Aorta (tissue), 5 donors: ENCODE measurements at regions not wholly inside any gene's neighbourhood (a gene's known extent, or its start where the extent isn't known, plus 50 kb on each side); places are given as distances from the start of the nearest gene placed in this dataset.
A peak's percentile ranks its signal among the peaks of the same experiment; 100 is the strongest.

Experiments used
- ATAC-seq: fragments of 200-7000 bp; cut with Tn5 transposase; one replicate; pipeline ENCODE4 v1.9.1; 2022; ENCODE audit warnings: moderate library complexity; ENCODE audit not compliant: low FRiP score
- DNase-seq, 2 donors: peaks; one replicate each; pipeline ENCODE4 v3.0.0-alpha.2; 2020
- H3K27ac ChIP-seq, 2 donors: one replicate each; pipeline ENCODE4 v1.5.1; 2013; ENCODE audit warnings: low read length in 2 of 2, mild to moderate bottlenecking in 2 of 2, moderate library complexity in 2 of 2, control low read depth in 1 of 2, inconsistent platforms in 1 of 2, low read depth in 1 of 2
- H3K27me3 ChIP-seq, 2 donors: one replicate each; pipeline ENCODE4 v1.6.1; 2013; ENCODE audit warnings: control low read depth in 1 of 2, low read length in 1 of 2, mild to moderate bottlenecking in 1 of 2, moderate library complexity in 1 of 2; ENCODE audit not compliant: insufficient read depth in 2 of 2, control insufficient read depth in 1 of 2
- H3K36me3 ChIP-seq, 2 donors: one replicate each; pipeline ENCODE4 v1.6.1; 2013; ENCODE audit warnings: control low read depth in 1 of 2, low read length in 1 of 2, mild to moderate bottlenecking in 1 of 2; ENCODE audit not compliant: insufficient read depth in 2 of 2, control insufficient read depth in 1 of 2
- H3K4me1 ChIP-seq, 2 donors: one replicate each; pipeline ENCODE4 v1.6.1; 2013; ENCODE audit warnings: low read length in 2 of 2, control low read depth in 1 of 2, mild to moderate bottlenecking in 1 of 2, moderate library complexity in 1 of 2; ENCODE audit not compliant: insufficient read depth in 2 of 2, control insufficient read depth in 1 of 2
- H3K4me3 ChIP-seq, 2 donors: one replicate each; pipeline ENCODE4 v1.5.1; 2013; ENCODE audit warnings: low read length in 2 of 2, control low read depth in 1 of 2, mild to moderate bottlenecking in 1 of 2
- H3K9me3 ChIP-seq: one replicate; pipeline ENCODE4 v1.6.1; 2013; ENCODE audit warnings: mild to moderate bottlenecking, low read length; ENCODE audit not compliant: control insufficient read depth
- WGBS, 2 donors: extraction: QIAGEN DNeasy Blood & Tissue Kit; methylation state at CpG; one replicate each; pipeline ENCODE4 v1.1.7; 2013; 5-methylcytosine and 5-hydroxymethylcytosine counted together
- intact Hi-C, 2 donors: fragments of 100-400 bp; cut with DNase I; formaldehyde crosslinking; loops; one replicate each; pipeline versions ENCODE4 v1.14.2 to v1.15.0; 2022
- donor health status: healthy with polysubstance abuse.
- donor health status: Bipolar disorder and iron deficiency.
- donor health status: DM: no; HTN: no; CAD: no.
- donor health status: DM: no; HTN: no; CAD: no.
- donor health status: DM: yes; HTN: yes; CAD: no.

DNA sequence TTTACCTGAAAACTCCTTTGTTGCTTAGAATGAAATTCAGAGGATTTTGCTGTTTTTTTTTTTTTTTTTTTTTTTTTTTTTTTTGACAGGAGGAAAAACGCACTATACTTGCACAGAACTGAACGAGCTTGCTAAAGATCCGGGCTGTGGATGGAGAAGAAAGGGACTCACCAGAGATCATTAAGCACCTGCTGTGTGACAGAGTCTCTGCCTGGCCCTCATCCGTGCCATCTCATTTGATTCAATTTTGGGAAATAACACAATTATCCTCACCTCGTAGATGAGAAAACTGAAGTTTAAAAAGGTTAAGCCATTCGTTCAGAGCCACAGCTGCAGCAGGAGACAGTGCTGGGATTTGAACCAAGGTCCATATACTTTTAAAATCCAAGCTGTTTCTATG lies 775.4 kb upstream of the ID2 start:
- H3K4me3 ChIP-seq, result no peak overlapping the region
- peaks cover 0 to 2% of the 10 kb centered on the region in 2 donors for H3K27me3 ChIP-seq
- H3K4me1 ChIP-seq, result no peaks in the 10 kb centered on the region
- no peaks in the 10 kb centered on the region for H3K9me3 ChIP-seq
- DNase-seq (no peak), ATAC-seq (no peak)
- no peaks in the 10 kb centered on the region for H3K36me3 ChIP-seq
- WGBS, 2 donors, result 89 to 94% methylated on average over 6 of the region's 6 CpGs
- no peak overlapping the region for H3K27ac ChIP-seq
- intact Hi-C loops, result no loop called here

DNA sequence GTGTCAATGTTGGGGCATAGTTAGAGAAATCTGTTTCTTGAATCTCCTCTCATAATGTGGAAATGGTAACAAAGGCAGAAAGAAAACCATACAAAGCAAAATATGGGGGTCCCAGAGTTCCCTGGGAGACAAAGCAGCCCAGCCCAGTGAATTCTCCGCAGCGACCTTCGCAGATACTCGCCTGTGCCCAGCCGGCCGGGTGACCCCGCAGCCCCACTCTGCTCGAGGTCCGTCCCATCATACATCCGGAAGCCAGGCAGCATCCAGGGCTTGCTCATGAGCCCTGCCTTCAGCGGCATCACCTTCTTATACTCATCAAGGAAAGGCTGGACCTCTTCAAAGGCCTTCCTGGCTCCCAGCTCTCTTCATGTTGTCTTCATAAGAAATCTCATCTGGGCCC lies 774.8 kb upstream of the ID2 start:
- no peak overlapping the region for H3K4me3 ChIP-seq
- H3K27me3 ChIP-seq, result peaks cover 0 to 2% of the 10 kb centered on the region in 2 donors
- H3K9me3 ChIP-seq, result no peaks in the 10 kb centered on the region
- ATAC-seq (no peak), DNase-seq (no peak)
- no peaks in the 10 kb centered on the region for H3K4me1 ChIP-seq
- H3K27ac ChIP-seq, result no peak overlapping the region
- intact Hi-C loops, result no loop called here
- no peaks in the 10 kb centered on the region for H3K36me3 ChIP-seq
- WGBS, 2 donors, result 95 to 97% methylated on average over 11 of the region's 11 CpGs

DNA sequence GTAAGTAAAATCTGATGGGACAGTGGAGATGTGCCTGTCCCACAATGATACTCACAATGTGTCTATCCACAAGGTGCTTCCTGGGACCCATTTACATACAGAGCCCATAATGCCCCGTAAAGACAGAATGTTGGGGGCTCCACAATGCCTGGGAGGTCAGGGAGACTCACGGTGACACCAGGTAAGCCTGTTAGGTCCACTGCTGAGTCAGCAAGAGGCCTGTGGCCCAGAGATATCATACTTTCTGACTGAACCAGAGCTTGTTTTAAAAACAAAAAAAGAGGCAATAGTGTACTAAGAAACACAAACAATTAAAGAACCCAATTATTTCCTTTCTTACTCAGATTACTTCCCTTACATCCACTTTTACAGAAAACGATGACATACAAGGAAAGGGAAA lies 771.1 kb upstream of the ID2 start:
- Histone ChIP-seq H3K9me3 (no peaks in the 10 kb centered on the region), H3K27ac (no peak overlapping the region), H3K27me3 (no peaks in the 10 kb centered on the region), H3K4me3 (no peak overlapping the region), H3K36me3 (no peaks in the 10 kb centered on the region), H3K4me1 (no peaks in the 10 kb centered on the region)
- no peak for ATAC-seq
- WGBS, 2 donors, result 95 to 98% methylated on average over 3 of the region's 3 CpGs
- intact Hi-C loops, result no loop called here
- no peak for DNase-seq

DNA sequence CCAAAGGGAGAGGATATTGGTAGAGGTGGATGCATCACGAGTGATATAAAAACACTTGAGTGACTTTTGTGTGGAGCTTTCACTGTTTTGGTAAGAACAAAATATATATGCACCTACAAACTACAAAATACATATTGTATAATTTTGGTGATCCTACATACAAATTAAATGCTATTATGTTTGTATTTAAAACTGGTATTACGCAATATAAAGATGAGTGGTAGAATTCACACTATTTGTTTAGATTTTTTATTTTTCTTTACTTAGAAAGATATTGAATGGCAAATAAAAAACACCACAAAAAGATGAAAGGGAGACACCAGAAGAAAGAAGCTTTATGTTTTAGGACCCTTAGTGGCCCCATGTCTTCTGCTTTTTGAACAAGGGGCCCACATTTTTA lies 770.7 kb upstream of the ID2 start:
- Histone ChIP-seq H3K27ac (no peak overlapping the region), H3K27me3 (no peaks in the 10 kb centered on the region), H3K4me3 (no peak overlapping the region), H3K9me3 (no peaks in the 10 kb centered on the region), H3K36me3 (no peaks in the 10 kb centered on the region), H3K4me1 (no peaks in the 10 kb centered on the region)
- no peak for ATAC-seq
- 98 to 100% methylated on average over 2 of the region's 2 CpGs for WGBS, 2 donors
- intact Hi-C loops, result no loop called here
- no peak for DNase-seq

DNA sequence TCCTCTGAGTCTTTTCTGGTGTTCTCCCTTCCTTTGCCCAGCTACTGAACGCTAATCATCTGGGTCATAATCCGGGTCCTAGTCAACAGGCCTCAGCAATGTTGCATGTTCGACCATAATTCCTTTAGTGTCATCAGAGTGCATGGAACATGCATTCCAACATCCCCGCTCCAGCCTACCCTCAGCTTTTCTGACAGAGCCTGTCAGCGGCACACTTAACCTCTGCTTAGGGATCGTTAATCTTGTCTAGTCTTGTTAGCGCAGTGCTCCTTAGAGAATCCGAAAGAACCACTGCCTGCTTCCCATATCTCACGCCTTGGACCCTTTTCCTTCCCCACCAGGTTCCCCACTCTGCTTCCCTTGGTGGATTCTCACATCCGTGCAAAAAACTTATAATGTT lies 767.9 kb upstream of the ID2 start:
- no peaks in the 10 kb centered on the region for H3K27me3 ChIP-seq
- H3K4me1 ChIP-seq, result no peaks in the 10 kb centered on the region
- H3K9me3 ChIP-seq, result no peaks in the 10 kb centered on the region
- H3K4me3 ChIP-seq, result no peak overlapping the region
- H3K27ac ChIP-seq, result no peak overlapping the region
- intact Hi-C loops, result no loop called here
- DNase-seq (no peak), ATAC-seq (no peak)
- WGBS, 2 donors, result 86% methylated on average over 10 of the region's 10 CpGs
- H3K36me3 ChIP-seq, result no peaks in the 10 kb centered on the region

DNA sequence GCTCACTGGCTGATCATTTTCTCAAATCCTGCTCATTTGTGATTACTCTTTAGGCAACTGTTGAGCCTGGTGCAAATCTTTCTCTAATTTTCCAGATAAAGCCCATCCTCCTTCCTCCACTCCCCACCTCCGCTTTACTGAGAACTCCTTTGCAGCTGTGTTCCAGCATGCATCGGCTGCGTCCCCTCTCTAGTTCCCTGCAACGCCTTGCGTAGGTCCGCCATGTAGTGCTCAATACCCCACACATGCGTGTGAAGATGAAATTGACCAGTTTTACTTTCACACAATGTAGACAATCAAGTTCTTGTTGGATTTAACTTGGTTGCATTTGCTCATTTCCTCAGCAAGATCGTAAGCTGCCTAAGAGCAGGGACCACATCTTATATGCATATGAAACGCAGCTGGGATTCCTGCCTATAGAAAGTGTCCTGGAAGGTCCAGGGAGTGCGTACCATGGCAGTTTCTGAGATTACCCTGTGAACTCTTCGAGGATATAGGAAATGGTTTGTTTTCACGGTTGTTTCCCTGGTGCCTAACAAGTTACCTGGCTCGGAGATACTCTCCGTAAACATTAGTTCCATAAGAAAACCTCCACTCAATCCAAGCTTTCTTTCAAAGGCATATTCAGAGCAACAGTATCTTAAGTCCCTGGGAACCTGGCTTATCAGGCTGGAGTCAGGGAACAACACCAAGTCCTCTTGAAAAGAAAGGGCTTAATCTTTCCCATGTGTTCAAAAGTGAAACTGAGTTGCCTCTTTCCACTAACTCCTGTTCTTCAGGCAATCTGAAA lies 766.4 kb upstream of the ID2 start:
- Histone ChIP-seq H3K9me3 (no peaks in the 10 kb centered on the region), H3K36me3 (no peaks in the 10 kb centered on the region), H3K27ac (no peak overlapping the region), H3K4me1 (no peaks in the 10 kb centered on the region), H3K27me3 (no peaks in the 10 kb centered on the region), H3K4me3 (peak overlapping the region in 1 of 2 donors; percentile 4)
- ATAC-seq (no peak), DNase-seq (no peak)
- intact Hi-C loops, result no loop called here
- whole genome bisulfite sequencing, 2 donors, result 72 to 73% methylated on average over 14 of the region's 14 CpGs

DNA sequence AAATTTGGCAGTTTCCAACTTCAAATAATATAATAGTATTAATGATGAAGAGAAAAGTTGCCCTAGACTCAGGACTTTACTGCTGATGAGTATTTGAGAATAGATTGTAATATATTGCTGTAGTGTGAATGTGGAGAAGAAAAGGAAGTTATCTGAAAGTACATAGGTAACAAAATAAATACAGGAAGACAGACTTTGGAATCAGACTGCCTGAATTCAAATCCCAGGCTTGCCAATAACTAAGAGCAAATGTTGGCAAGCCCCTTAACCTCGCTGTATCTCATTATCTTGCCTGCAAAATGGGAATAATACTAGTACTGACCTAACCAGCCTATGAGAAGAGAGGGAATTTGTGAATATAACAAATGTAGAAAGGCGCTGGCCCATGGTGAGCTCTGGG lies 765.2 kb upstream of the ID2 start:
- Histone ChIP-seq H3K9me3 (no peaks in the 10 kb centered on the region), H3K27me3 (no peaks in the 10 kb centered on the region), H3K36me3 (no peaks in the 10 kb centered on the region), H3K4me3 (no peak overlapping the region), H3K27ac (no peak overlapping the region), H3K4me1 (no peaks in the 10 kb centered on the region)
- DNase-seq (no peak), ATAC-seq (no peak)
- intact Hi-C loops, result no loop called here
- 96 to 100% methylated on average over 2 of the region's 2 CpGs for WGBS, 2 donors

DNA sequence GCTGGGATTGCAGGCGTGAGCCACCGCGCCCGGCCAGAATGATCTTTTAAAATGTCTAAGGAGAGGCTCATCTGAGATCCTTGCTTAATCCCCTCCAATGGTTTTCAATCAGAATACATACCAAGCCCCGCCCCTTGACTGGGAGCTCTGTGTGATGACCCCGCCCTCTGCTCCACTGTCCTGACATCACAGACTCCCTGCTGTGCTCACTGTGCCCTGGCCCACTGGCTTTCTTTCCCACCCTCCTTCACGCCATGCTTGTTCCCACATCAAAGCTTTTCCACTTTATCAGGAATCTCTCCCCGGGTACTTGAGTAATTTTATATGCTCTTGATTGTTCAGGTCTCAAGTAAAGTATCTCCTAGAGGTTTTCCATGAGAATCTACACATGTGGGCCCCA lies 762.3 kb upstream of the ID2 start:
- Histone ChIP-seq H3K36me3 (no peaks in the 10 kb centered on the region), H3K27ac (no peak overlapping the region), H3K9me3 (no peaks in the 10 kb centered on the region), H3K4me3 (no peak overlapping the region), H3K4me1 (no peaks in the 10 kb centered on the region), H3K27me3 (no peaks in the 10 kb centered on the region)
- intact Hi-C loops, result no loop called here
- ATAC-seq, result no peak
- WGBS, 2 donors, result 97 to 99% methylated on average over 8 of the region's 8 CpGs
- no peak for DNase-seq

DNA sequence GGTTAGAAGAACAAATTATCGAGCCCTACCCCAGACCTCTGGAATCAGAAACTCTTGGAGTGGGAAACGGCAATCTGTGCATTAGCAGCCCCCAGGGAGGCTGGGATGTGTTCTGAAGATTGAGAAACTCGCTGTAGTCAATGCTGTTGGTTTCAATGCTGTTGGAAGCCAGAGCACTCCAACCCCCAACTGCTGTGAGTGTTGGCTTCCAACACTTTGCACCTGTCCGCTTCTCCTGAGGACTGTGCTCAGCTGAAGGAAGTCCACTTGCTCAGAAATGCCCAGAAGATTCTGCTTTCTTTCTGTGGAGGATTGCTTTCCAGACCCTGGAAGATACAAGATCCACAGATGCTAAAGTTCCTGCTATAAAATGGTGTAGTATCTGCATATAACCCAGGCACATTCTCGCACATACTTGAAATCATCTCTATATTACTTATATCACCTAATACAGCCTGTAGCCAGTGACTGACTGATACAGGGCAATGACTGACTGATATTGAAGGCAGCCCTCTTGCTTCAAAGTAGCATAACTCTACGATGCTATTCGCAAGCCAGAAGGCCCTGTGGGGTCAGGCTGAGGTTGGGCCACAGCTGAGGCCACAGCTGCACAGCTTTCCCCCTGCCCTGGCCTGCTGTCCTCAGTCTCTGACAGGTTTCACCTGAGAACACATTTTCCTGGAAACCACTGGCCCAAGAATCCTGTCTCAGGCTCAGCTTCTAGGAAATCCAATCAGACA lies 757.7 kb upstream of the ID2 start:
- DNase-seq, result no peak
- WGBS, 2 donors, result 78 to 84% methylated on average over 7 of the region's 7 CpGs
- ATAC-seq, result no peak

More for the DNA sequence above, 757.7 kb upstream of the ID2 start:
- no peak overlapping the region for H3K4me3 ChIP-seq
- H3K9me3 ChIP-seq, result no peaks in the 10 kb centered on the region
- H3K27ac ChIP-seq, result no peak overlapping the region
- H3K36me3 ChIP-seq, result no peaks in the 10 kb centered on the region
- intact Hi-C loops, result no loop called here
- no peaks in the 10 kb centered on the region for H3K27me3 ChIP-seq
- H3K4me1 ChIP-seq, result no peaks in the 10 kb centered on the region
